Panc1 (cell line): ENCODE measurements at regions not wholly inside any gene's neighbourhood (a gene's known extent, or its start where the extent isn't known, plus 50 kb on each side); places are given as distances from the start of the nearest gene placed in this dataset.

Source experiments
- ATAC-seq: fragments of 200-7000 bp; cut with Tn5 transposase; 2 replicates; pipeline ENCODE4 v1.9.1; 2020; ENCODE audit warnings: mild to moderate bottlenecking, moderate library complexity
- BruUV-seq: library from RNA; stranded (reverse); fragments of 400-500 nt; replicated peaks from 2 replicates; lab custom pipeline; 2021; lab: Mats Ljungman, UMichigan
- CTCF ChIA-PET: fragments of 300-600 bp; sonication (Branson Sonifier 250); formaldehyde crosslinking; loops from one replicate; lab custom pipeline; 2022; ENCODE audit warnings: antibody characterized with exemption; lab: Charles Lee
- POLR2A ChIA-PET: fragments of 300-600 bp; sonication (Branson Sonifier 250); formaldehyde crosslinking; loops from one replicate; lab custom pipeline; 2022; ENCODE audit warnings: antibody characterized with exemption; lab: Charles Lee
- DNase-seq: peaks from one replicate; pipeline ENCODE4 v3.0.0-alpha.2; 2010; ENCODE audit warnings: low read depth, low spot score
- H3K27ac ChIP-seq: 2 replicates; pipeline ENCODE4 v1.5.1; 2011; ENCODE audit warnings: mild to moderate bottlenecking, low read length, inconsistent platforms
- H3K27me3 ChIP-seq: fragments of 200-500 bp; sonication (Bioruptor generic); 2 replicates; pipeline ENCODE4 v1.6.0; 2014; ENCODE audit warnings: low read length, inconsistent platforms; ENCODE audit not compliant: control insufficient read depth, insufficient read depth
- H3K36me3 ChIP-seq: fragments of 200-500 bp; sonication (Bioruptor generic); 2 replicates; pipeline ENCODE4 v1.5.1; 2014; ENCODE audit warnings: inconsistent platforms, mild to moderate bottlenecking, low read length, moderate library complexity; ENCODE audit not compliant: control insufficient read depth, insufficient read depth
- H3K4me1 ChIP-seq: 2 replicates; pipeline ENCODE4 v1.5.1; 2011; ENCODE audit warnings: inconsistent platforms, mild to moderate bottlenecking, low read length, moderate library complexity; ENCODE audit not compliant: control insufficient read depth, insufficient read depth
- H3K4me3 ChIP-seq, 2 experiments: 2 replicates each; pipeline ENCODE4 v1.5.1; 2011 to 2012; ENCODE audit warnings: low read depth in 2 of 2, low read length in 2 of 2, mild to moderate bottlenecking in 2 of 2, inconsistent platforms in 1 of 2, moderate library complexity in 1 of 2
- H3K9me3 ChIP-seq: fragments of 200-500 bp; sonication (Bioruptor generic); 2 replicates; pipeline ENCODE4 v1.5.1; 2014; ENCODE audit warnings: low read depth, mild to moderate bottlenecking, inconsistent platforms, low read length, moderate library complexity; ENCODE audit not compliant: control insufficient read depth, insufficient read depth
- POLR2AphosphoS5 ChIP-seq: IDR thresholded peaks from 2 replicates; pipeline ENCODE4 v1.6.1; 2012; ENCODE audit warnings: mild to moderate bottlenecking, low read depth, low read length, moderate library complexity
- REST ChIP-seq, 2 experiments: IDR thresholded peaks; 2 replicates each; pipeline ENCODE4 v1.6.1; 2011 to 2012; ENCODE audit warnings: low read depth in 2 of 2, control low read depth in 1 of 2, low read length in 1 of 2, mild to moderate bottlenecking in 1 of 2, moderate library complexity in 1 of 2; ENCODE audit not compliant: insufficient read depth in 1 of 2
- SIN3A ChIP-seq: IDR thresholded peaks from 2 replicates; pipeline ENCODE4 v1.6.1; 2012; ENCODE audit warnings: low read depth, mild to moderate bottlenecking, low read length, moderate library complexity, borderline replicate concordance; ENCODE audit not compliant: insufficient read depth
- TCF7L2 ChIP-seq: IDR thresholded peaks from 2 replicates; pipeline ENCODE4 v1.6.1; 2011; ENCODE audit warnings: mild to moderate bottlenecking, low read depth, low read length, inconsistent platforms
- in situ Hi-C: cut with HindIII; loops from 2 replicates; pipeline ENCODE4 v1.10.0; 2016; ENCODE audit warnings: low sequenced_read_pairs, low pct_unique_long_range_greater_than_20kb
- intact Hi-C: fragments of 100-400 bp; cut with micrococcal nuclease; formaldehyde crosslinking; loops from one replicate; pipeline ENCODE4 v1.10.0; 2022; ENCODE audit not compliant: unreplicated experiment
- TF ChIP-seq, protein P1 (sequence below): fragments of 450-650 bp; IDR thresholded peaks from 2 replicates; pipeline ENCODE4 v1.5.1; 2017; ENCODE audit warnings: mild to moderate bottlenecking

DNA sequence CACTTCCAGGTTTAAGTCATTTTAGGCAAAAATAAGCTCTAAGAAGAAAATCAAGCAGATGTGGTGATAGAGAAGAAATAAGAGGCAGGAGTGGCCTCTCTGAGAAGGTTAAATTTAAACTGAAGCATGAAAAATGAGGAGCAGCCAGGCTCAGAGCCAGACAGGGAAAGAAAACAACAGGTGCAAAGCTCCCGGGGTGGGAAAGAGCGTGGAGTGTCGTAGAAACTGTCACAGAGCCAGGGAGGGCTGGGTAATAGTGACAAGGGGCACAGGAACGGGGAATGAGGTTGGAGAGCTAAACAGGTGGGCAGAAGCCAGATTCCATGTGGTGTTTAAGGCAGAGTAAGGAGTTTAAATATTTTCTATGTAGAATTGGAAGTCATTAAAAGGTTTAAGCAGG, 132.1 kb upstream of the BLID start:
- Histone ChIP-seq H3K36me3 (no peaks in the 10 kb centered on the region), H3K4me1 (no peaks in the 10 kb centered on the region), H3K27me3 (no peaks in the 10 kb centered on the region), H3K4me3 (no peak overlapping the region), H3K27ac (no peak overlapping the region), H3K9me3 (no peaks in the 10 kb centered on the region)
- in situ Hi-C loops (no loop called here), intact Hi-C loops (no loop called here)
- ChIA-PET POLR2A (no interaction called here), CTCF (no interaction called here)
- DNase-seq (no peak), ATAC-seq (no peak)
- no TSS peak for BruUV-seq
- TF ChIP-seq POLR2AphosphoS5 (no peak), SIN3A (no peak), REST (IDR thresholded peaks at IDR 0.05; ENCODE audit: insufficient read depth in 1 of 2, low read depth in 2 of 2, low read length in 1 of 2) (no peak), TCF7L2 (no peak)
- TF ChIP-seq, protein P1, sequence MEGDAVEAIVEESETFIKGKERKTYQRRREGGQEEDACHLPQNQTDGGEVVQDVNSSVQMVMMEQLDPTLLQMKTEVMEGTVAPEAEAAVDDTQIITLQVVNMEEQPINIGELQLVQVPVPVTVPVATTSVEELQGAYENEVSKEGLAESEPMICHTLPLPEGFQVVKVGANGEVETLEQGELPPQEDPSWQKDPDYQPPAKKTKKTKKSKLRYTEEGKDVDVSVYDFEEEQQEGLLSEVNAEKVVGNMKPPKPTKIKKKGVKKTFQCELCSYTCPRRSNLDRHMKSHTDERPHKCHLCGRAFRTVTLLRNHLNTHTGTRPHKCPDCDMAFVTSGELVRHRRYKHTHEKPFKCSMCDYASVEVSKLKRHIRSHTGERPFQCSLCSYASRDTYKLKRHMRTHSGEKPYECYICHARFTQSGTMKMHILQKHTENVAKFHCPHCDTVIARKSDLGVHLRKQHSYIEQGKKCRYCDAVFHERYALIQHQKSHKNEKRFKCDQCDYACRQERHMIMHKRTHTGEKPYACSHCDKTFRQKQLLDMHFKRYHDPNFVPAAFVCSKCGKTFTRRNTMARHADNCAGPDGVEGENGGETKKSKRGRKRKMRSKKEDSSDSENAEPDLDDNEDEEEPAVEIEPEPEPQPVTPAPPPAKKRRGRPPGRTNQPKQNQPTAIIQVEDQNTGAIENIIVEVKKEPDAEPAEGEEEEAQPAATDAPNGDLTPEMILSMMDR, result no peak

DNA sequence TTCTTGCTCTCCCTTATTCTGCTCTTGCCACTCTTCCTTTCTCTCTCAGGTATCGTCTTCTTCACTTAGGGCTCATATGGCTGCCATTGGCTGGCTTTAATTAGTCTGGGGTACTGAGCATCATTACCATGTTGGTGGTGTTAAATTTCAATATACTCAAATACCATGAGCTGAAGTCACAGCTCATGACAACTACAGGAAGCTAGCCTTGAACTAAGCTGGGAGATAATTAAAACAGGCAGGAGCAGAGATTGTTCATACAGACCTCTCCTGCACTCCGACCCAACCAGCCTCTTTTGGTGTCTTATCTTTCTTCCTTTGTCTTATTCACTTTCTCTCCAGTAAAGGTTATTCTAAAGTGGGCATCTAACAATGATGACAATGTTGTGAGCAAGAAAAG, 130.9 kb upstream of the BLID start:
- no peak overlapping the region for H3K4me3 ChIP-seq
- DNase-seq (no peak), ATAC-seq (no peak)
- H3K27ac ChIP-seq, result no peak overlapping the region
- POLR2A ChIA-PET, result no interaction called here
- TF ChIP-seq REST (IDR thresholded peaks at IDR 0.05; ENCODE audit: insufficient read depth in 1 of 2, low read depth in 2 of 2, low read length in 1 of 2) (no peak), SIN3A (no peak), TCF7L2 (no peak), POLR2AphosphoS5 (no peak)
- TF ChIP-seq, protein P1, result no peak
- intact Hi-C loops (no loop called here), in situ Hi-C loops (no loop called here)
- H3K9me3 ChIP-seq, result no peaks in the 10 kb centered on the region
- BruUV-seq, result no TSS peak
- CTCF ChIA-PET, result no interaction called here
- no peaks in the 10 kb centered on the region for H3K36me3 ChIP-seq
- H3K27me3 ChIP-seq, result no peaks in the 10 kb centered on the region
- H3K4me1 ChIP-seq, result no peaks in the 10 kb centered on the region
